HG03139 (cell line): ENCODE measurements at regions not wholly inside any gene's neighbourhood (a gene's known extent, or its start where the extent isn't known, plus 50 kb on each side); places are given as distances from the start of the nearest gene placed in this dataset.
"Not testable (repeated sequence)": the region's sequence is repeated elsewhere in the genome, so short reads cannot be mapped to it uniquely, and the experiment has no call there.

Experiments
- ATAC-seq: cut with Tn5 transposase; IDR thresholded peaks from one replicate; pipeline ENCODE4 v1.9.1; 2021; ENCODE audit not compliant: unreplicated experiment

DNA sequence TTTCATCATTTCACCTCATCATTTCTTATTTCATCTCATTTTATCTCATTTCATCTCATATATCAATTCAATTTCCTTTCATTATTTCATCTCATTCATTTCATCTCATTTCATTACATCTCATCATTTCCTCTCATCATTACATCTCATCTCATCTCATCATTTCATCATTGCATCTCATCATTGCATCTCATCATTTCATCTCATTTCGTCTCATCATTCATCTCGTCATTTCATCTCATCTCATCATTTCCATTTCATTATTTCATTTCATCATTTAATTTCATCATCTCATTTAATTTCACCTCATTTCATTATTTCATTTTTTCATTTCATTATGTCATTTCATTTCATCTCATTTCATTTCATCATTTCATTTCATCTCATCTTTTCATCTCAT, 168.5 kb upstream of the FAM72C start:
- not testable (repeated sequence) for ATAC-seq

DNA sequence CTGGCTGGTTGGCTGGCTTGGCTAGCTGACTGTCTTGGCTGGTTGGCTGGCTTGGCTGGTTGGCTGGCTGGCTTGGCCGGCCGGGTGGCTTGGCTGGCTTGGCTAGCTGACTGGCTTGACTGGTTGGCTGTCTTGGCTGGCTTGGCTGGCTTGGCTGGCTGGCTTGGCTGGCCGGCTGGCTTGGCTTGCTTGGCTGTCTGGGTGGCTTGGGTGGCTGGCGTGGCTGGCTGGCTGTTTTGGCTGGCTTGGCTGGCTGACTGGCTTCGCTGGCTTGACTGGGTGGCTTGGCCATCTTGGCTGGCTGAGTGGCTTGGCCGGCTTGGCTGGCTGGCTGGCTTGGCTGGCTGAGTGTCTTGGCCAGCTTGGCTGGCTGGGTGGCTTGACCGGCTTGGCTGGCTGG, 133.2 kb upstream of the FAM72C start:
- ATAC-seq = not testable (repeated sequence)

DNA sequence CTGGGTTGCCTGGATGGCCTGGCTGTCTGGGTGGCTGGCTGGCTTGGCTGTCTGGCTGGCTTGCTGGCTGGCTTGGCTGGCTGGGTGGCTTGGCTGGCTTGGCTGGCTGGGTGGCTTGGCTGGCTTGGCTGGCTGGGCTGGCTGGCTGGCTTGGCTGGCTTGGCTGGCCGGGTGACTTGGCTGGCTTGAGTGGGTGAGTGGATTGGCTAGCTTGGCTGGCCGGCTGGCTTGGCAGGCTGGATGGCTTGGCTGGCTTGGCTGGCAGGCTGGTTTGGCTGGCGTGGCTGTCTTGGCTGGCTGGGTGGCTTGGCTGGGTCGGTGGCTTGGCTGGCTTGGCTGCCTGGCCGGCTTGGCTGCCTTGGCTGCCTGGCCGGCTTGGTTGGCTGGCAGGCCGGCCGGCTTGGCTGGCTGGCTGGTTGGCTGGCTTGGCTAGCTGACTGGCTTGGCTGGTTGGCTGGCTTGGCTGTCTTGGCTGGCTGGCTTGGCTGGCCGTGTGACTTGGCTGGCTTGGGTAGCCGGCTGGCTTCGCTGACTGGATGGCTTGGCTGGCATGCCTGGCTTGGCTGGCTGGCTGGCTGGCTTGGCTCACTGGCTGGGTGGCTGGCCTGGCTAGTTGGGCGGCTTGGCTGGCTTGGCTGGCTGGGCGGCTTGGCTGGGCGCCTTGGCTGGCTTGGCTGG, 132.4 kb upstream of the FAM72C start:
- not testable (repeated sequence) for ATAC-seq

DNA sequence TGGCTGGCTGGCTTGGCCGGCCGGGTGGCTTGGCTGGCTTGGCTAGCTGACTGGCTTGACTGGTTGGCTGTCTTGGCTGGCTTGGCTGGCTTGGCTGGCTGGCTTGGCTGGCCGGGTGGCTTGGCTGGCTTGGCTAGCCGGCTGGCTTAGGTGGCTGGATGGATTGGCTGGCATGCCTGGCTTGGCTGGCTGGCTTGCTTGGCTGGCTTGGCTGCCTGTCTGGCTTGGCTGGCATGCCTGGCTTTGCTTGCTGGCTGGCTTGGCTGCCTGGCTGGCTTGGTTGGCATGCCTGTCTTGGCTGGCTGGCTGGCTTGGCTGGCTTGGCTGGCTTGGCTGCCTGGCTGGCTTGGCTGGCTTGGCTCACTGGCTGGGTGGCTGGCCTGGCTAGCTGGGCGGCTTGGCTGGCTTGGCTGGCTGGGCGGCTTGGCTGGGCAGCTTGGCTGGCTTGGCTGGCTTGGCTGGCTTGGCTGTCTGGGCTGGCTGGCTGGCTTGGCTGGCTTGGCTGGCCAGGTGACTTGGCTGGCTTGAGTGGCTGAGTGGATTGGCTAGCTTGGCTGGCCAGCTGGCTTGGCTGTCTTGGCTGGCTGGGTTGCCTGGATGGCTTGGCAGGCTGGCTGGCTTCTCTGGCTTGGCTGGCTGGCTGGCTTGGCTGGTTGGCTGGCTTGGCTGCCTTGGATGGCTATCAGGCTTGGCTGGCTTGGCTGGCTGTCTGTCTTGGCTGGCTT, 131.5 kb upstream of the FAM72C start:
- not testable (repeated sequence) for ATAC-seq

DNA sequence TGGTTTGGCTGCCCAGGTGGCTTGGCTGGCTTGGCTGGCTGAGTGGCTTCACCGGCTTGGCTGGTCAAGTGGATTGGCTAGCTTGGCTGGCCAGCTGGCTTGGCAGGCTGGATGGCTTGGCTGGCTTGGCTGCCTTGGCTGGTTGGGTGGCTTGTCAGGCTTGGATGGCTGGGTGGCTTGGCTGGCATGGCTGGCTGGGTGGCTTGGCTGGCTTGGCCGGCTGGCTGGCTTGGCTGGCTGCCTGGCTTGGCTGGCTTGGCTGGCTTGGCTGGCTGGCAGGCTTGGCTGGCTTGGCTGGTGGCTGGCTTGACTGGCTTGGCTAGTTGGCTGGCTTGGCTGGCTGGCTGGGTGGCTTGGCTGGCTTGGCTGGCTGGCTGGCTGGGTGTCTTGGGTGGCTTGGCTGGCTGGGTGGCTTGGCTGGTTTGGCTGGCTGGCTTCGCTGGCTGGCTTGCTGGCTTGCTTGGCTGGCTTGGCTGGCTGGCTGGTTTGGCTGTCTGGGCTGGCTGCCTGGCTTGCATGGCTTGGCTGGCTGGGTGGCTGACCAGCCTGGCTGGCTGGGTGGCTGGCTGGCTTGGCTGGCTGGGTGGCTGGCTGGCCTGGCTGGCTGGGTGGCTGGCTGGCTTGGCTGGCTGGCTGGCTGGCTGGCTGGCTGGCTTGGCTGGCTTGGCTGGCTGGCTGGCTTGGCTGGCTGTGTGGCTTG, 130.4 kb upstream of the FAM72C start:
- ATAC-seq = not testable (repeated sequence)

DNA sequence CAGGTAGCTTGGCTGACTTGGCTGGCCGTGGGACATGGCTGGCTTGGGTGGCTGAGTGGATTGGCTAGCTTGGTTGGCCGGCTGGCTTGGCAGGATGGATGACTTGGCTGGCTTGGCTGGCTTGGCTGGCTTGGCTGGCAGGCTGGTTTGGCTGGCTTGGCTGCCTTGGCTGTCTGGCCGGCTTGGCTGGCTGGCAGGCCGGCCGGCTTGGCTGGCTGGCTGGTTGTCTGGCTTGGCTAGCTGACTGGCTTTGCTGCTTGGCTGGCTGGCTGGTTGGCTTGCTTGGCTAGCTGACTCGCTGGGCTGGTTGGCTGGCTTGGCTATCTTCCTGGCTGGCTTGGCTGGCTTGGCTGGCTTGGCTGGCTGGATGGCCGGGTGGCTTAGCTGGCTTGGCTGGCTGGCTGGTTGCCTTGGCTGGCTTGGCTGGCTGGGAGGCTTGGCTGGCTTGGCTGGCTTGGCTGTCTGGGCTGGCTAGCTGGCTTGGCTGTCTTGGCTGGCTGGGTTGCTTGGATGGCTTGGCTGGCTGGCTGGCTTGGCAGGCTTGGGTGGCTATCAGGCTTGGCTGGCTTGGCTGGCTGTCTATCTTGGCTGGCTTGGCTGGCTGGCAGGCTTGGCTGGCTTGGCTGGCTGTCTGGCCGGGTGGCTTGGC, 129.7 kb upstream of the FAM72C start:
- no peak for ATAC-seq

DNA sequence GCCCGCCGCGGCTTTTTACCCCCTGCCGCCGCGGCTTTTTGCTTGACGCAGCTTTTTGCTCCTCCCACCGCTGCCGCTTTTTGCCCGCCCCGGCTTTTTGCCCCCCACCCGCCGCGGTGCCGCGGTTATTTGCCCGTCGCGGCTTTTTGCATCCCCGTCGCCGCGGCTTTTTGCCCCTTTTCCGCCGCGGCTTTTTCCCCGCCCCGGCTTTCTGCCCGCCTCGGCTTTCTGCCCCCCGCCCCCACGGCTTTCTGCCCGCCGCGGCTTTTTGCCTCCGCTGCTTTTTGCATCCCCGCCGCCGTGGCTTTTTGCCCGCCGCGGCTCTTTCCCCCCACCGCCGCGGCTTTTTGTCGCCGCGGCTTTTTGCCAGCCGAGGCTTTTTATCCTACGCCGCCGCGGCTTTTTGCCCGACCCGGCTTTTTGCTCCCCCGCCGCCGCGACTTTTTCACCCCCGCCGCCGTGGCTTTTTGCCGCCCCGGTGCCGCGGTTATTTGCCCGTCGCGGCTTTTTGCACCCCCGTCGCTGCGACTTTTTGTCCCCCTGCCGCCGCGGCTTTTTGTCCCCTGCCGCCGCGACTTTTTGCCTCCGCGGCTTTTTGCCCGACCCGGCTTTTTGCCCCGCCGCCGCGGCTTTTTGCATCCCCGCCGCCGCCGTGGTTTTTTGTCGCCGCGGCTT, 105.5 kb upstream of the FAM72C start:
- ATAC-seq = not testable (repeated sequence)

DNA sequence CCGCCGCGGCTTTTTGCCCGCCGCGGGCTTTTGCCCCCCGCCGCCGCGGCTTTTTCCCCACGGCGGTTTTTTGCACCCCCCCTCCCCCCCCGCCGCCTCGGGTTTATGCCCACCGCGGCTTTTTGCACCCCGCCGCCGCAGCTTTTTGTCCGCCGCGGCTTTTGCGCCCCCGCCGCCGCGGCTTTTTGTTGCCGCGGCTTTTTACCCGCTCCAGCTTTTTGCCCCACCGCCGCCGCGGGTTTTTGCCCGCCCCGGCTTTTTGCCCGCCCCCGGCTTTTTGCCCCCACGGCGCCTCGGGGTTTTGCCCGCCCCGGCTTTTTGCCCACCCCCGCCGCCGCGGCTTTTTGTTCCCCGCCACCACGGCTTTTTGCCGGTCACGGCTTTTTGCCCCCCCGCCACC, 104.9 kb upstream of the FAM72C start:
- not testable (repeated sequence) for ATAC-seq

DNA sequence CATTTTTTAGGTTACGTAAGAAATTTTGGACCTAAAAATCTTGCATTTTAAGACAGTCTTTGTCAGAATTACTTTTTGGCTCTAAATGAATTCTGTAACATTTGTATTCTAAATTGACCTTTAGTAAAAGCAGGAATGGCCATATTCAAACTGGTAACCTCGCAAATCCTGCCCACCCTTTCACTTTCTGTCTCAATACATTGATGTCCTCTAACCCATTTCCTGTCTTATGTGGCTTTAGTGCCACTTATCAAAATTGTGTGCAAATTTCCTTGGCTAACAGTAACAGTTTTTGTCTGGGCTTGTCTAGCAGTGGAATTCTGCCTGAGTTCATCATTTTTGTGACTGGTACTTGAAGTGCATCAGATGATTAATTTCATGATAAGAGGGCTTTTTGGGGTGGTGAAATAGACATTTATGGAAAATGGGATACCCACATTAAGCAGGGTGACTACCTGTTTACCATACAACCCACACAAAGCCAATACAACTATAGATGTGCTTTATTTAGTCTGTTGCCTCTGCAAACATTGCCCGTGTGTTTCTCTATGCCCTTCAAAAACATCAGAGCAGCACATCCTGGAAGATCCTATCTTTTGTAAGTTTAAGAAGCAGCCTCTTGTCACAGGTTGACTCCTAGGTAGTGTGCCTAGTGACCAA, 98.7 kb upstream of the FAM72C start:
- not testable (repeated sequence) for ATAC-seq

DNA sequence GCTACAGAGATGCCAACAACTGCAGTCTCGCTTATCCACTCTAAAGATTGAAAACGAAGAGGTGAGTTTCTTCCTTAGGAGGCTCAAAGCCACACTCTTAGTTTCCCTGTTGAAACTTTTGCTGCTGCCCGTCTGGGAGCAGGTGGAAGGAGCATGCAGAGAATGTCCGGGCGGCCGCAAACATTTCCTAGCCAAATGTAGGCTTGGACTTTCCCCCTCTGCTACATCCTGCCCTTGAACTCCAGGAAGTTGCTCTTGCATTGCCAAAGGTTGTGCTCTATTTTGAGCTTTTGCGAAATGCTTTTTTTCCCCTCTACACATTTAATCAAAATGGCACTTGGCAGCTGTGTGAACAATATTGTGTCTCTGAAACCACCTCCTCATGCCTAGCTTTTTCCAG, 95.3 kb upstream of the FAM72C start:
- ATAC-seq = not testable (repeated sequence)

DNA sequence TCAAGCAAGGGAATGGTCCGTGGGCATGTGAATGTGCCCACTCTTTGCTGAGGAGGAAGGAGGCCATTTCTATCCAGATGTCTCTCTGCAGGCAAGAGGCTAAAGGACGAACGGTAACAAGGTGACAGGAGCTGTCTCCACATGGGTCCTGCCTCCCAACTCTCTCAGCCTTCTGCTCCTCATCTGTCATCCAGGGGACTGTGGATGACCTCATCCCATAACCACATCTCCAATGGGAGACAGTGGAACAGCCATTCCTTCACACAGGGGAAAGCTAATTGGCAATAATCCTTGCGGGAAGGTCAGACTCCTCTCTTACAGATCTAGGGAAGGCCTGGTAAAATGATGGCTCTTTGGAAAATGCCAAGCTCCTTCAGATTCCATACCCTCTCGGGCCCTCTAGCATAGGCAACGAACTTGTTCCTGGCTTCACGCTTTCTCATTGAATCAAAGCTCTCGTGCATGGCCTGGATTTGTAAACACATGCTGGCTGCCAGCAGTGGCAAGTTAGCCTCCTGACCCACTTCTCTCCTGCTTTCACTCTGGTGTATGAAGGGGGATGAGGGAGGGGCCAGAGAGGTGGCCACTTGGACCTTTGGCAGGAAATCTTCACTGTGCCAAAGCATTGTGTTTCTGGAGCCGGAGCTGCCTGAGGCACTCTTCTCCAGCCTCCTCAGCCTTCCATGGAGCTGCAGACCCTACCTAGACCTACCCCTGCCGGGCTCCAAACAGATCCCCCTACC, 94.5 kb upstream of the FAM72C start:
- ATAC-seq = not testable (repeated sequence)

DNA sequence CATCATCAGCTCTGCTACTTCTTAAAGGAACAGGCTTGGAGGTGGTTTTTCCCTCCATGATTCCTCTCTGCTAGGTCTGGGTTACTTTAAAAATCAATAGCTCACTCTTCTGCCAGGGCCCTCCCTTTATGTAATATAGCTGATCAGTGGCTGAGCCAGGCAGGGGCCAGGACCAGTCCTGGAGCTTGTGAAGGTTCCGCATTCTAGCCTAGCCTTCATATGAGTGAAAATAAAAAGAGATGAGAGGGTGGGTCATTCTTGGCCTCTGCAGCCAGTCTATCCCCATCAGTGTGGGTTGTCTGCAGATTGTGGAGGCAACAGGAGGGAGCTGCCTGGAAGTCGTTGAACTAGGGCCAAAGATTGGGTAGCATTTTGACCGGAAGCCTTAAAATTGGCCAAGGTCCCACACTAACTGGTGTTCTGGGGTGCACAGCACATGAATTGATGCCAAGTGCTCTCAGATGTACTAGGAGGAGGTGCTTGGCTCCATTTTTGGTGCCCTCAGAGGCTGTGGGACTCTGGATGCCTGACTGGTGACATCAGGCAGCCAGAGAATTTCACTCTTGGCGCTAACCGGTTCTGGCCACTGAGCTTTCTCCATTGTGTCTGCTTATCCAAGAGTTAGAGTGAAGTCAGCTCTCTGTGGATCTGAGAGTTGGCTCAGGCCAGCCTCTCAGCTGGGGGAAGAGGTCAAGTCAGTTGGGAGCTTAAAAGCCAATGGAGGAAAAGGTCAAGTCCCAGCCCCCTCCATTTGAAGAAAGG, 93.7 kb upstream of the FAM72C start:
- not testable (repeated sequence) for ATAC-seq

DNA sequence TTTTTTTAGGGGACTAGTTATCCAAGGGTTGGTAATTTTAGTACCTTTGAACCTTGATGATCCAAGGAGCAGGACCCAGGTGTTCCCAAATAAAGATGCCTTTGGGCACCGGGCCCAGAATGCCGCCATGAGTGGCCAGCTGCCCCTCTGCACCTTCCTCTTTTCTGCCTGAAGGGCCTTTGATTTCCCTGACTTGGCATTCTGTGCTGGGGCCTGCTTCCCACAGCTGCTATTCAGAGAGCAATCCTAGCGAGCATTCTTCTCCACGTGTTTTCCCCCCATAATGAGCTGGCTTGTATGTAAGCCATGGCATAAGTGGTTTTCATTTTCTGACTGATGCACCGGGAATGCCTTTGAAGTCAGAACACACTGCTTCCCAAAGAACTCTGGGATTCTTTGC, 77.6 kb upstream of the FAM72C start:
- ATAC-seq = not testable (repeated sequence)

DNA sequence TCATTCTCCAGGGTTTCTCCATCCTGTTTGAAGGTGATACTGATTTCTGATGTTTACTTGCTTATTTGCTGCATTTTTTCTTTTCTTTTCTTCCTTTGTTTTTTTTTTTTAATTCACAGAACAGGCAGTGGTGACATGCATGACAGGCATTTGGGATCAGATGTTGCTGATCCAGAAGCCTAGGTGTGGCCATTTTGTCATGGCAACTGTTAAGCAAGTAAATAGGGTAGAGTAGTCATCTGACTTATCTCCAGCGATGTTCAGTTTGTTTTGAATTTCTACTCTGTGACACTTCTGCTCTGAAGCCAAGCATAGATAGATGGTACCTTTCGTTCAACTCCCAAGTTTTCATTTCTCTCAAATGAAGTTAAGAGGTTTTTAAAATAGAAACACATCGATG, 74.9 kb upstream of the FAM72C start:
- not testable (repeated sequence) for ATAC-seq

DNA sequence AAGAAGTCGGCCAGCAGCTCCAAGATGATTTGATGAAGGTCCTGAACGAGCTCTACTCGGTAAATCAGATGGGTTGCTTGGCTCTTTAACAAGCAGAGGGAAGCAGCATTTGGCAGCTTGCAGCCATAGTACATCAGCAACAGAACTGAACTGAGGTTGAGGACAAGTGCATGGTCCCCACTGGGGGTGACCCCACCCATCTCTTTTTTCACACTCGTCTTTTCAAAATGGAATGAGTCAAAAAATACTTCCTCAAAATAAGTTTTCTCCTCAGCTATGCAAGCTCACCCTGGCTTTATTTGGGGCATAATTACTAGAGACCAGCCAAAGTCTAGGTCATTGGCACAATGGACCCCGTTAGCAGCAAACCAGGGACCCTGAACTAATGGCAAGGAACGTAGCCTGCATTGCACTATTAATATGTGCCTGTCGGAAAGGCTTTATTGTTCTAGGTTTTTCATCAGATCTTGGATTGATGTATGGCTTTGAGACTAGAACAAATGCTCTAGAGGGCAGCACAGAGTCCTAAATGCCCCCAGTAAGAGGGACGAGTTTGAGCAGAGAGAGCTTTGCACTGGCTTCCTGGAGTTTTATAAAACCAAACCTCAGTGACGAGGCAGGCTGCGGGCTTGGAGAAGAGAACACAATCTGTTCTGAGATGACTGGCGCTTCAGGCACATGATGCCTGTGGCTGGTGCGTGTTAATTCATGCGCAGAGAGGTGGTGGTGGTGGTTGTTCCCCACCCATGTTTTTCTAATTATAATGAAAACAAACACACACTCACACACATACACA, 74.2 kb upstream of the FAM72C start:
- ATAC-seq = not testable (repeated sequence)

DNA sequence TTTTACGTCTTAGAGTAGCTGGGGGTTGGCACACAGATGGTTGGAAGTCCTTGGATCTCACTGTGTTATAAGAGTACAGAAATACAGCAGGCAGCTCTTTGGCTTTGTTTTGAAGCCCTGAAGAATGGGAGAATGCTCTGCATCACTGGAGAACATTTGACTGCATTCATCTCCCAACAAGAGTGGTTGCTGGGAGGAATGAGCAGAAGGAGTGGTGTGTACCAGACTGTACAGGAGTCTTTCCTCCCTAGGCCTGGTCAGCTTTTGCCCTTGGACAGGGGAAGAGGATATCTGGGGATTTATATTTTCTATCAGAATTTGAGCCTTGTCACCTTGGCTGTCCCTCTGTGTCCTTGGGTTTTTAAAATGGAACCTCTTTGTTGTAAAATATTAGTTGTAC, 70.5 kb upstream of the FAM72C start:
- ATAC-seq = not testable (repeated sequence)

DNA sequence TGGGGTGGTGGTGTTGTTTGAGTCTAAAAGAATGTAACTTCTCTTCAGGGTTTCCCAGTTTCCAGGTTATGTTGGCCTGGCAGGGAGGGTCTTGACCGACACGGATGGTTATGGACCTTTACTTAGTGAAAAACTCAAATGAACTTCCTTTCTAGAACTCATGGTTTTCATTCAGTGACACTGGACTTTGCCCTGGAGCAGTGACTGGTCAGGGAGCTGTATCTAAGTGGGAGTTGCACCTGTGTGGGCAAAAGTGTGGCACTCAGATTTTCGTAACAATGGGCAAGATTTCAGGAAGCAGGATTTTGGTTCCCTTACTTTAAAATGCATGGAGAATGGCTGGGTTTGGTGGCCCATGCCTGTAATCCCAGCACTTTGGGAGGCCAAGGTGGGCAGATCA, 68.5 kb upstream of the FAM72C start:
- ATAC-seq = not testable (repeated sequence)

DNA sequence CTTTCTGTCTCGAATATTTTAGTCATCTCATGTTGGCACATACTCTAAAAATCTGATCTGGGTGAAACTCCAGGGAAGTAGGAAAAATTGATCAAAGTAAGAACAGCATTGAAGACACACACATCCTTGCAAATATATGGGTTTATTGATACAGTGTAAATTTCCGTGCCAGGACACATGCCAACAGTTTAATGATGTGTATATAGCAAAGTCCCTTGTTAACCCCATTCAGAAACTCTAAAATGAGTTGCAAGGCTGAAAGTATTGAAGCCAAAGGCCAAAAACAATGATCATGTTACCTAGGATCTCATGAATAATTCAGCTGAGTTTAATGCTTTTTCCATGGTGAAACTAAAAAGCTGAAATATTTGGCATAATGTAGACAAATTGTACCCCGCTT, 62.3 kb upstream of the FAM72C start:
- not testable (repeated sequence) for ATAC-seq
